Tibial artery (tissue), 4 donors: ENCODE measurements at regions not wholly inside any gene's neighbourhood (a gene's known extent, or its start where the extent isn't known, plus 50 kb on each side); places are given as distances from the start of the nearest gene placed in this dataset.

Experiments used
- DNase-seq, 2 donors: peaks; one replicate each; pipeline ENCODE4 v3.0.0-alpha.2; 2019
- H3K27ac ChIP-seq, 2 donors: fragments of 200-600 bp; sonication (generic) in 1 of 2; 1 replicate in 1 of 2; 2 replicates in 1 of 2; pipeline ENCODE4 v1.5.1; 2018 to 2019; ENCODE audit warnings: mild to moderate bottlenecking in 1 of 2
- H3K27me3 ChIP-seq, 2 donors: fragments of 200-600 bp; sonication (generic) in 1 of 2; one replicate each; pipeline versions ENCODE4 v1.5.1 to v1.6.0; 2016 to 2019
- H3K36me3 ChIP-seq, 3 donors: fragments of 200-600 bp; sonication (generic) in 2 of 3; one replicate each; pipeline ENCODE4 v1.5.1; 2016 to 2019; ENCODE audit warnings: mild to moderate bottlenecking in 2 of 3
- H3K4me1 ChIP-seq, 4 donors: fragments of 200-600 bp; sonication (generic) in 2 of 4; 1 replicate in 3 of 4; 2 replicates in 1 of 4; pipeline ENCODE4 v1.5.1; 2016 to 2019
- H3K4me3 ChIP-seq, 2 donors: fragments of 200-600 bp; sonication (generic) in 1 of 2; 1 replicate in 1 of 2; 2 replicates in 1 of 2; pipeline ENCODE4 v1.5.1; 2018 to 2019; ENCODE audit warnings: mild to moderate bottlenecking in 2 of 2
- H3K9me3 ChIP-seq, 3 donors: fragments of 200-600 bp; sonication (generic) in 1 of 3; one replicate each; pipeline ENCODE4 v1.5.1; 2016 to 2019
- CTCF ChIP-seq, 2 experiments: fragments of 200-600 bp in 1 of 2; fragments of 450-650 bp in 1 of 2; IDR thresholded peaks; one replicate each; pipeline ENCODE4 v1.5.1; 2017 to 2019; ENCODE audit warnings: antibody characterized with exemption in 2 of 2, mild to moderate bottlenecking in 1 of 2, moderate library complexity in 1 of 2
- intact Hi-C: fragments of 100-400 bp; cut with DNase I; formaldehyde crosslinking; loops from one replicate; pipeline ENCODE4 v1.15.0; 2023; ENCODE audit warnings: low total_unique reads

- intact Hi-C loops, result no loop called here
- no peak for DNase-seq
- no peaks in the 10 kb centered on the region for H3K4me1 ChIP-seq
Observed at GRCh38 chr6:106880952-106881351, 93.6 kb downstream of the CD24 start.

GRCh38 chr6:106875782-106876321, 98.7 kb downstream of the CD24 start:
- no peaks in the 10 kb centered on the region for H3K36me3 ChIP-seq
- H3K4me1 ChIP-seq, result no peaks in the 10 kb centered on the region
- no peak overlapping the region for H3K4me3 ChIP-seq
- peaks cover 0 to 8% (median 6%) of the 10 kb centered on the region in 3 donors for H3K9me3 ChIP-seq
- intact Hi-C loops, result no loop called here
- H3K27ac ChIP-seq, result no peak overlapping the region
- TF ChIP-seq CTCF (IDR thresholded peaks at IDR 0.05), result no peak
- DNase-seq, result no peak
- H3K27me3 ChIP-seq, result no peaks in the 10 kb centered on the region

More at GRCh38 chr6:106880952-106881351, 93.6 kb downstream of the CD24 start:
- Histone ChIP-seq H3K4me3 (no peak overlapping the region), H3K36me3 (no peaks in the 10 kb centered on the region), H3K9me3 (peaks cover 0 to 4% (median 0%) of the 10 kb centered on the region in 3 donors), H3K27me3 (no peaks in the 10 kb centered on the region), H3K27ac (no peak overlapping the region)
- no peak for TF ChIP-seq CTCF (IDR thresholded peaks at IDR 0.05)

- Histone ChIP-seq H3K9me3 (peaks cover 0 to 8% (median 6%) of the 10 kb centered on the region in 3 donors), H3K4me3 (no peak overlapping the region), H3K4me1 (no peaks in the 10 kb centered on the region), H3K27me3 (no peaks in the 10 kb centered on the region), H3K36me3 (no peaks in the 10 kb centered on the region), H3K27ac (no peak overlapping the region)
- TF ChIP-seq CTCF (IDR thresholded peaks at IDR 0.05), result no peak
- intact Hi-C loops, result no loop called here
- no peak for DNase-seq
Observed at GRCh38 chr6:106874481-106874880, 100.0 kb downstream of the CD24 start.

- no peak for TF ChIP-seq CTCF (IDR thresholded peaks at IDR 0.05)
- Histone ChIP-seq H3K9me3 (peaks cover 0 to 8% (median 6%) of the 10 kb centered on the region in 3 donors), H3K27me3 (no peaks in the 10 kb centered on the region), H3K27ac (no peak overlapping the region), H3K36me3 (no peaks in the 10 kb centered on the region), H3K4me1 (no peaks in the 10 kb centered on the region), H3K4me3 (no peak overlapping the region)
- intact Hi-C loops, result no loop called here
- no peak for DNase-seq
Observed at GRCh38 chr6:106872049-106872448, 102.5 kb downstream of the CD24 start.

- DNase-seq, result no peak
- Histone ChIP-seq H3K27ac (no peak overlapping the region), H3K4me1 (no peaks in the 10 kb centered on the region), H3K27me3 (no peaks in the 10 kb centered on the region), H3K36me3 (no peaks in the 10 kb centered on the region), H3K9me3 (peaks cover 0 to 6% (median 6%) of the 10 kb centered on the region in 3 donors), H3K4me3 (no peak overlapping the region)
- TF ChIP-seq CTCF (IDR thresholded peaks at IDR 0.05), result no peak
- intact Hi-C loops, result no loop called here
Observed at GRCh38 chr6:106870824-106871717, 103.5 kb downstream of the CD24 start.
